AG10803 (cell line): ENCODE measurements at regions not wholly inside any gene's neighbourhood (a gene's known extent, or its start where the extent isn't known, plus 50 kb on each side); places are given as distances from the start of the nearest gene placed in this dataset.

ENCODE experiments used
- DNase-seq: peaks from one replicate; pipeline ENCODE4 v3.0.0; 2010; ENCODE audit warnings: low read depth
- H3K4me3 ChIP-seq: 2 replicates; pipeline ENCODE4 v1.5.1; 2011; ENCODE audit warnings: mild to moderate bottlenecking, low read length, control low read depth
- TF ChIP-seq, protein P1 (sequence below): conservative IDR thresholded peaks from 2 replicates; pipeline ENCODE4 v1.5.1; 2011; ENCODE audit warnings: mild to moderate bottlenecking, low read length, control low read depth, inconsistent platforms

DNA sequence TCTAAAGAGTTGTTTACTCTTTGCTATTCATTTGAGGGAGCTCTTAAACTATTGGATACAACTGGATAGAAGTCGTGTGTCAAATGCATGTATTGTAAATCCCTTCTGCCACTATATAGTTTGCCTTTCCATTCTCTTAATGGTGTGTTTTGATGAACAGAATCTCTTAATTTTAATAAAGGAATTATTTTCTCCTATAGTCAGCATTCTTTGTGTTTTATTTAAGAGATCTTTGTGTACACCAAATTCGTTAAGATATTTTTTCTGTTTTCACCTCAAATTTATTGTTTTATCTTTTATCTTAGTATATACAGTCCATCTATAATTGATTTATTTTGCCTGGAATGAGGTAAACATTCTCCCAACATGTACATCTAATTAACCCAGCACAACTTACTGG lies 551.5 kb upstream of the AGTR1 start:
- no peak for DNase-seq
- no peak overlapping the region for H3K4me3 ChIP-seq
- TF ChIP-seq, protein P1, sequence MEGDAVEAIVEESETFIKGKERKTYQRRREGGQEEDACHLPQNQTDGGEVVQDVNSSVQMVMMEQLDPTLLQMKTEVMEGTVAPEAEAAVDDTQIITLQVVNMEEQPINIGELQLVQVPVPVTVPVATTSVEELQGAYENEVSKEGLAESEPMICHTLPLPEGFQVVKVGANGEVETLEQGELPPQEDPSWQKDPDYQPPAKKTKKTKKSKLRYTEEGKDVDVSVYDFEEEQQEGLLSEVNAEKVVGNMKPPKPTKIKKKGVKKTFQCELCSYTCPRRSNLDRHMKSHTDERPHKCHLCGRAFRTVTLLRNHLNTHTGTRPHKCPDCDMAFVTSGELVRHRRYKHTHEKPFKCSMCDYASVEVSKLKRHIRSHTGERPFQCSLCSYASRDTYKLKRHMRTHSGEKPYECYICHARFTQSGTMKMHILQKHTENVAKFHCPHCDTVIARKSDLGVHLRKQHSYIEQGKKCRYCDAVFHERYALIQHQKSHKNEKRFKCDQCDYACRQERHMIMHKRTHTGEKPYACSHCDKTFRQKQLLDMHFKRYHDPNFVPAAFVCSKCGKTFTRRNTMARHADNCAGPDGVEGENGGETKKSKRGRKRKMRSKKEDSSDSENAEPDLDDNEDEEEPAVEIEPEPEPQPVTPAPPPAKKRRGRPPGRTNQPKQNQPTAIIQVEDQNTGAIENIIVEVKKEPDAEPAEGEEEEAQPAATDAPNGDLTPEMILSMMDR = no peak

DNA sequence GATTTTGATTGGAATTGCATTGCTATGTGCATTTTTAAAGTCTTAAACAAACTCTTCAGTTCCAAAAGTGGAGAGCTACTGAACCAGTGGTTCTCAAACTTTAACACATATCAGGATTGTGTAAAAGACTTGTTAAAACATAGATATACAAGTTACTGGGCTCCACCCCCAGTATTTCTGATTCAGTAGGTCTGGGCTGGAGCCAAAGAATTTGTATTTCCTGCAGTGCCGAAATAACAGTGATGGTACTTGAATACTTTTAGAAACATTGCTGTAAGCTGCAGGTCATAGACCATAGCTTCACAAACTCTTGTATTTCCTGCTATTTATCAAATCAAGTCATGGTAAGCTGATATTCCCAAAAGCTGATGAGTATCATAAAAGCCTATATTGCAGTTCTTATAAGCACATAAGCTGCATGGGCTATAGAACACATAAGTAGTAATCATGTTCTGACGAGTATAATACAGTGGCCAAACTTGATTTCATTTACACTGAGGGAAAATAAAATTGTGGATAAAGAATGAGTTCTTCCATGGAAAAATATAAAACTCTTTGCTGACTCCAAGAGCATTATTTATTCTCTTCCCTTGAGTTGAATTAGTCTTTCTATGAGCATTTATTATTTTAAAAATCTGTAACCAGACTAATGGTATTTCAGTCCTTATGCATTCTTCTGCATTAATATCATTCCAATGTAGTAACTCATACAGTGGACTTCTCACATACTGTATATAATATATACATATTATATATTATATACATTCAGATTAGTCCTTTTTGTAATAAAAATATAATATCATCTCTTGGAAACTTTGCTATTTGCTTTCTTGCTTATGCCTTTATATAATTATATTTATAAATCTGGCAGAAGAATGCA lies 550.5 kb upstream of the AGTR1 start:
- peak; percentile 57 for DNase-seq
- H3K4me3 ChIP-seq = no peak overlapping the region
- TF ChIP-seq, protein P1 = no peak

DNA sequence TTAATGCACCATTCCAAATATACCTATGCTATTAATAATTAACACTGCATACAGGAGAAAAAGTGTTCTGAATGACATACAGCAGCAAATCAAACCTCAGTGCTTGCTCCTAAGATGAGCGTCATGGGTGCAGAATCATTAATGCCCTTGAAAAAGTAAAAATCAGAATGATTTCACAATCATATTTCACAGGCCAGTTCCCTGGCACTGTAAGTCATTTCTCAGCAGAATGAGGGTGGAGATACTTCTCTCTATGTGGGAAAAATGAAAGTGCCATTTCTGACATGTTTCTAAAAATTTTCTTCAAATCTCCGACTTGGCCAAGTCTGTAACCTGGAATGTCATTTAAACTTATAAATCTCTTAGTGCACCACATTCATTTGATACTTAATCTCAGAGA lies 549.8 kb upstream of the AGTR1 start:
- TF ChIP-seq, protein P1 = no peak
- peak; percentile 9 for DNase-seq
- no peak overlapping the region for H3K4me3 ChIP-seq

DNA sequence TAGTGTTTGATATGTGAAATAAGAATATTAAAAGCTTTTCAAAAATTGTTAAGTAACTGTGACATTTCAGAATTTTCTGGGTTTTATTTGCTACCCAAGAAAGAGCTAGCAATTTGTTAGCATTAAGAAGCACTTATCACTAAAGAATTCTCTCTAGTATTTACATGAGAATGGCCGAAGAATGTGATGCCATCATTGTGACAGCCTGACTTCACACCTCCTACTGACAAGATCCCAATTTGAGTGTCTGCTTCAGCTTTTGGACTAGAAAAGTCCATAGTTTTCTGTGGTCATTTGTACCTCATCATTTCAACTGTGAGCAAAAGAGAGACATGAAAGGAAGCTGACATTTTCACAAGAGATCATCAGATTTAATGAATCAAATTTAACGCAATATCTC lies 548.1 kb upstream of the AGTR1 start:
- TF ChIP-seq, protein P1 = no peak
- DNase-seq = no peak
- no peak overlapping the region for H3K4me3 ChIP-seq

DNA sequence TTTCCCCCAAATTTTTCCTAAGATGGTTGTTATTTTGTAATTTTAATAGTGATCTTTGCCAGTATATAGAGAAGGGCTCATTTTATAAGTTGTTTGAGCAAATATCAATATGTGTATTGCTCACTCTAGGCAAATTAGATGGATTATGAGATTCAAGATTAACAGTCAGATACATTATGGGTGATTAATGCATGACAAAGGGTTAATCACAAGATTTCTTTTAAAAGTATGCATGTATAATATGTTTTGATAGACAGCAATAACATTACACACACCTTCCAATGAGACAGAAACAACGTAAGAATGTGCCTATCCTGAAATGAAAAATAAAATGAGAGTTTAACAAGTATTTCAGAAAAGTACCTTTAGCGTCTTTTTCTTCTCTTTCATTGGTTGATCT lies 547.6 kb upstream of the AGTR1 start:
- TF ChIP-seq, protein P1 = no peak
- no peak for DNase-seq
- no peak overlapping the region for H3K4me3 ChIP-seq

DNA sequence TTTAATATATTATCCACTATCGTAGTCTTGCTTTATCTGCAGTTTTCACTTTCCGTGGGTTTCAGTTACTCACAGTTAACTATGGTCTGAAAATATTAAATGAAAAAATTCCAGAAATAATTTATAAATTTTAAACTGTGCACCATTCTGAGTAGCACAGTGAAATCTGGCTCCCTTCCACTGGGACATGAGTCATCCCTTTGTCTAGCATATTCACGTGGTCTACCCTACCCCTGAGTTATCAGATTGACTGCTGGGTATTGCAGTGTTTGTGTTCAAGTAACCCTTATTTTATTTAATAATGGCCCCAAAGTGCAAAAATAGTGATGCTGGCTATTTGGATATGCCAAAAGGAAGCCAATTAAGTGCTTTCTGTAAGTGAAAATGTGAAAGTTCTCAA lies 539.5 kb upstream of the AGTR1 start:
- H3K4me3 ChIP-seq = no peak overlapping the region
- peak; percentile 43 for DNase-seq
- TF ChIP-seq, protein P1 = no peak

DNA sequence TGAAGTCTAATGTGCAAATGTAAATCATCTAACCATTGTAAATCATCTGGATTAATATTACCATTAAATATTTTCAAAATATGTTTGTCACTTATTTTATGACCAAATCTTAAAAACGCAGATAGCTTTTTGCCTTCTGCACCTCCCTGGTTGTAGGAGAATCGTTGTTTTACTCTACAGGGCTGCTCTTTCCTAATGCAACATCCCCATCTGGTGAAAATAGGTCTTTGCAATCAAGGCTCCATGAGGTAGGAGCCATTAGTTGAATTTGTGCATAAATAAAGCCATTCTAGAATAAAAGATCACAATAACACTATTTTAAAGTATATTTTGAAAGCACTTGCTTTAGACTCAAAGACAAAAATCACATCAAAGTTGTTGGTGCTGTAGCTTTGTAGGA lies 535.6 kb upstream of the AGTR1 start:
- H3K4me3 ChIP-seq = no peak overlapping the region
- DNase-seq = no peak
- TF ChIP-seq, protein P1 = no peak; the same call in 1 of the 2 replicates
